Adrenal gland (tissue), 9 donors: ENCODE measurements at regions not wholly inside any gene's neighbourhood (a gene's known extent, or its start where the extent isn't known, plus 50 kb on each side); places are given as distances from the start of the nearest gene placed in this dataset.

Experiments used
- DNase-seq, 7 donors: peaks; one replicate each; pipeline ENCODE4 v3.0.0-alpha.2; 2019 to 2020
- H3K27ac ChIP-seq, 5 donors: fragments of 200-600 bp; sonication (generic) in 4 of 5; 1 replicate in 3 of 5; 2 replicates in 2 of 5; pipeline versions ENCODE4 v1.5.1 to v1.8.0; 2016 to 2020; ENCODE audit warnings: mild to moderate bottlenecking in 1 of 5
- H3K27me3 ChIP-seq: fragments of 200-600 bp; 2 replicates; pipeline ENCODE4 v1.8.0; 2021
- H3K36me3 ChIP-seq, 2 donors: fragments of 200-600 bp; replicated peaks in 1 of 2; 1 replicate in 1 of 2; 2 replicates in 1 of 2; pipeline versions ENCODE4 v1.5.1 to v1.8.0; 2018 to 2022
- H3K4me1 ChIP-seq, 2 donors: fragments of 200-600 bp; replicated peaks in 1 of 2; 1 replicate in 1 of 2; 2 replicates in 1 of 2; pipeline versions ENCODE4 v1.5.1 to v1.8.0; 2018 to 2021
- H3K4me3 ChIP-seq, 4 donors: fragments of 200-600 bp; sonication (generic) in 3 of 4; one replicate each; pipeline ENCODE4 v1.5.1; 2016 to 2018
- H3K9me3 ChIP-seq, 3 donors: fragments of 200-600 bp; sonication (generic) in 1 of 3; replicated peaks in 1 of 3; 1 replicate in 2 of 3; 2 replicates in 1 of 3; pipeline versions ENCODE4 v1.5.1 to v1.8.0; 2016 to 2021
- CTCF ChIP-seq, 6 experiments: fragments of 450-650 bp in 4 of 6; fragments of 200-600 bp in 2 of 6; sonication (generic) in 1 of 6; IDR thresholded peaks; 1 replicate in 5 of 6; 2 replicates in 1 of 6; pipeline versions ENCODE4 v1.5.1 to v1.8.0; 2016 to 2021; ENCODE audit warnings: antibody characterized with exemption in 6 of 6, mild to moderate bottlenecking in 2 of 6, moderate library complexity in 1 of 6
- POLR2A ChIP-seq, 2 donors: fragments of 450-650 bp; IDR thresholded peaks; one replicate each; pipeline ENCODE4 v1.6.1; 2017; ENCODE audit warnings: antibody characterized with exemption in 2 of 2, mild to moderate bottlenecking in 2 of 2, moderate library complexity in 1 of 2
- WGBS, 4 donors: extraction: QIAGEN DNeasy Blood & Tissue Kit in 2 of 4; methylation state at CpG; one replicate each; pipeline versions ENCODE4 v1.1.5 to v1.1.7; 2013 to 2017; 5-methylcytosine and 5-hydroxymethylcytosine counted together
- intact Hi-C, 2 donors: fragments of 100-400 bp; cut with DNase I; formaldehyde crosslinking; loops; one replicate each; pipeline versions ENCODE4 v1.14.1 to v1.15.0; 2022 to 2023
- donor health status: healthy with polysubstance abuse.
- donor health status: Bipolar disorder and iron deficiency.
- donor health status: DM: yes; HTN: yes; CAD: no.
- donor health status: DM: no; HTN: no; CAD: no.
- donor health status: DM: no; HTN: no; CAD: no.

DNA sequence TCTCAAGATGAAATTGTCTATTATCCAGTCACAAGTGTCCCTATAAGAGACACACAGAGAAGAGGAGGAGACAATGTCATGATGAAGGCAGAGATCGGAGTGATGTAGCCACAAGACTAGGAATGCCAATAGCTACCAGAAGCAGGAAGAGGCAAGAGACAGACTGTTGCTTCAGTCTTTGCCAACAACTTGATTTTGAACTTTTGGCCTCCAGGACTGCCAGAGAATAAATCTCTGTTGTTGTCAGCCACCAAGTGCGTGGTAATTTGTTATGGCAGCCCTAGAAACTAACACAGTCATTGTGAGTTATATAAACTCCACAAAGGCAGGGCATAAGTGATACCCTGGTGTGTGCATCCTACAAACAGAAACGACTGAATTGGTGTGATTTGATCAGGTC is 517.0 kb downstream of the BTBD3 start:
- TF ChIP-seq CTCF (IDR thresholded peaks at IDR 0.05), result no peak
- TF ChIP-seq POLR2A (IDR thresholded peaks at IDR 0.05), result no peak
- no peaks in the 10 kb centered on the region for H3K4me1 ChIP-seq
- H3K36me3 ChIP-seq, result no peaks in the 10 kb centered on the region
- peaks cover 0 to 8% (median 0%) of the 10 kb centered on the region in 3 donors for H3K9me3 ChIP-seq
- H3K4me3 ChIP-seq, result no peak overlapping the region
- DNase-seq, result no peak
- H3K27ac ChIP-seq, result no peak overlapping the region
- intact Hi-C loops, result no loop called here
- no peaks in the 10 kb centered on the region for H3K27me3 ChIP-seq
- 51 to 54% (median 51%) methylated on average over 3 of the region's 3 CpGs for WGBS, 4 donors

DNA sequence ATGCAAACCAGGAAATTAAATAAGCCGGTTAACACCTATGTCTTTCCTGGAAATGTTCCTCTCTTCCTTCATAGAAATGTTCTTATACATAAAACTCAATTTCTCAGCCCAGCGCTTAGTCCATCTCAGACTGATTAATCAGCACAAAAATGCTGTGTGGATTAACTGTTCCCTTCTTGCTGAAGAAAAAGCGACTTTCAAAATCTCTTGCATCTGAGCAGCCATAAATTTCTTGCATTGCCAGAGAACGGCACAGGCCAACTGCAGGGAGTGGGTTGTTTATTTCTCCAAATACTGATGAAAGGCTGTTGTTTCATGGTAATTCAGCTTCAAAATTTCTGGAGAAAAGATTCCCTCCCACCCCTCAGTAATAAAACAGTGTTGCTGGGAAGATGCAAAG is 517.6 kb downstream of the BTBD3 start:
- no peak overlapping the region for H3K27ac ChIP-seq
- 50 to 69% (median 64%) methylated on average over 4 of the region's 4 CpGs for WGBS, 4 donors
- no peak for TF ChIP-seq CTCF (IDR thresholded peaks at IDR 0.05)
- no peak for TF ChIP-seq POLR2A (IDR thresholded peaks at IDR 0.05)

DNA sequence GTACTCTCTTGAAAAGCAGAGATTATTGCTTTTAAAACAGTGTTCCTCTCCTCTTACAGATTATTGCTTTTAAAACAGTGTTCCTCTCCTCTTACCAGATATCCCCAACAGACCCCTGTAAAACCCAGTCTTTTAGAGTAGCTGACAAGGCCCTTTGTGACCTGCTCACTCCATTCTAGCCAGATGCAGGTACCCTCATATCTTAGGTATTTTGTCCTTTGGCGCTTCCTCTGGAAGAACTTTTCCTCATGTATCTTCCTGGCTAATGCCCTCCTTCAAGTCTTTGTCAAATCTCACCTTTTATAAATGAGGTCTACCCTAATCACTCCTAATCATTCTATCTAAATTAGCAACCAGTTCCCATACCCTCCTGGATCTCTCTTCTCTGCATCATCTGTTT is 536.0 kb downstream of the BTBD3 start:
- intact Hi-C loops, result no loop called here
- 91 to 100% (median 96%) methylated on average over 1 of the region's 1 CpG for WGBS, 4 donors

More for the DNA sequence above, 517.6 kb downstream of the BTBD3 start:
- intact Hi-C loops, result no loop called here
- Histone ChIP-seq H3K9me3 (peaks cover 0 to 7% (median 0%) of the 10 kb centered on the region in 3 donors), H3K4me3 (no peak overlapping the region), H3K27me3 (no peaks in the 10 kb centered on the region), H3K36me3 (no peaks in the 10 kb centered on the region), H3K4me1 (no peaks in the 10 kb centered on the region)
- DNase-seq, result no peak

GRCh38 chr20:12455148-12455547 is 537.5 kb downstream of the BTBD3 start:
- no peak overlapping the region for H3K4me3 ChIP-seq
- H3K36me3 ChIP-seq, result no peaks in the 10 kb centered on the region
- H3K27me3 ChIP-seq, result no peaks in the 10 kb centered on the region
- intact Hi-C loops, result no loop called here
- peaks cover 0 to 6% (median 0%) of the 10 kb centered on the region in 3 donors for H3K9me3 ChIP-seq
- no peak for DNase-seq
- H3K4me1 ChIP-seq, result no peaks in the 10 kb centered on the region
- no peak overlapping the region for H3K27ac ChIP-seq
- no peak for TF ChIP-seq POLR2A (IDR thresholded peaks at IDR 0.05)
- no peak for TF ChIP-seq CTCF (IDR thresholded peaks at IDR 0.05)

More for the DNA sequence above, 536.0 kb downstream of the BTBD3 start:
- H3K36me3 ChIP-seq, result no peaks in the 10 kb centered on the region
- H3K27me3 ChIP-seq, result no peaks in the 10 kb centered on the region
- no peak overlapping the region for H3K4me3 ChIP-seq
- no peaks in the 10 kb centered on the region for H3K4me1 ChIP-seq
- no peak for DNase-seq
- no peak for TF ChIP-seq CTCF (IDR thresholded peaks at IDR 0.05)
- TF ChIP-seq POLR2A (IDR thresholded peaks at IDR 0.05), result no peak
- peaks cover 0 to 6% (median 0%) of the 10 kb centered on the region in 3 donors for H3K9me3 ChIP-seq
- H3K27ac ChIP-seq, result no peak overlapping the region
